Heart right ventricle (tissue), 16 donors: ENCODE measurements at regions not wholly inside any gene's neighbourhood (a gene's known extent, or its start where the extent isn't known, plus 50 kb on each side); places are given as distances from the start of the nearest gene placed in this dataset.
A peak's percentile ranks its signal among the peaks of the same experiment; 100 is the strongest.

Experiments used
- ATAC-seq, 8 donors: fragments of 200-7000 bp; cut with Tn5 transposase; one replicate each; pipeline ENCODE4 v1.9.1; 2020; ENCODE audit warnings: mild to moderate bottlenecking in 8 of 8, moderate library complexity in 8 of 8, moderate number of reproducible peaks in 1 of 8
- DNase-seq, 2 donors: peaks; one replicate each; pipeline ENCODE4 v3.0.0-alpha.2; 2020
- H3K27ac ChIP-seq, 10 donors: fragments of 200-600 bp; sonication (generic) in 2 of 10; one replicate each; pipeline versions ENCODE4 v1.5.0 to v1.8.0; 2020 to 2022; ENCODE audit warnings: mild to moderate bottlenecking in 3 of 10
- H3K27me3 ChIP-seq, 7 donors: fragments of 200-600 bp; one replicate each; pipeline ENCODE4 v1.8.0; 2021 to 2022; ENCODE audit warnings: mild to moderate bottlenecking in 2 of 7
- H3K36me3 ChIP-seq, 9 donors: fragments of 200-600 bp; sonication (generic) in 1 of 9; one replicate each; pipeline versions ENCODE4 v1.5.0 to v1.8.0; 2020 to 2022; ENCODE audit warnings: mild to moderate bottlenecking in 2 of 9
- H3K4me1 ChIP-seq, 9 donors: fragments of 200-600 bp; sonication (generic) in 1 of 9; one replicate each; pipeline versions ENCODE4 v1.5.0 to v1.8.0; 2020 to 2022; ENCODE audit warnings: mild to moderate bottlenecking in 4 of 9
- H3K4me3 ChIP-seq, 10 donors: fragments of 200-600 bp; sonication (generic) in 2 of 10; one replicate each; pipeline versions ENCODE4 v1.5.0 to v1.8.0; 2020 to 2022; ENCODE audit warnings: mild to moderate bottlenecking in 7 of 10, moderate library complexity in 2 of 10
- H3K9me3 ChIP-seq, 11 donors: fragments of 200-600 bp in 10 of 11; sonication (generic) in 2 of 11; one replicate each; pipeline versions ENCODE4 v1.5.0 to v1.8.0; 2013 to 2022; ENCODE audit warnings: mild to moderate bottlenecking in 2 of 11, control low read depth in 1 of 11, moderate library complexity in 1 of 11
- CTCF ChIP-seq, 9 donors: fragments of 200-600 bp; sonication (generic) in 2 of 9; IDR thresholded peaks; one replicate each; pipeline versions ENCODE4 v1.5.0 to v1.8.0; 2021 to 2022; ENCODE audit warnings: antibody characterized with exemption in 9 of 9, mild to moderate bottlenecking in 5 of 9, moderate library complexity in 1 of 9
- WGBS, 2 donors: extraction: QIAGEN DNeasy Blood & Tissue Kit; methylation state at CpG; one replicate each; pipeline ENCODE4 v1.1.7; 2013; ENCODE audit warnings: inconsistent platforms in 1 of 2; 5-methylcytosine and 5-hydroxymethylcytosine counted together
- intact Hi-C, 10 donors: fragments of 100-400 bp; cut with DNase I; formaldehyde crosslinking; loops; one replicate each; pipeline versions ENCODE4 v1.11.1 to v1.14.2; 2022
- donor health status: Arrhythmogenic right ventricular cardiomyopathy.
- donor health status: ischemic (EF 13 %, LVEDD 7.1; RV severe dilation, severe dysfunction).
- donor health status: healthy with polysubstance abuse.
- donor health status: DM: no; HTN: yes; CAD: no.
- donor health status: DM: no; HTN: no; CAD: no.
- donor health status: ischemic (EF 25% LVEDD 6.9; RV normal size, moderate dysfunction).
- donor health status: ischemic (EF 25% LVEDD 5.7; RV mildly dilated, moderate dysfunction).
- donor health status: healthy.
- donor health status: DM: yes; HTN: yes; CAD: no.
- donor health status: Ischemic cardiomyopathy.
- donor health status: ischemic (EF 35%, LVEDD 5.7; RV mildly dilated, moderate dysfunction).
- donor health status: nonischemic (EF 11% LVEDD 7.7; RV severe dilation, severe dysfunction).
- donor health status: DM: yes; HTN: yes; CAD: no.
- donor health status: PGD.
- donor health status: ischemic (EF 29% LVEDD 5.4; RV normal size, mild dysfunction).
- donor health status: nonischemic (EF 23%, LVEDD 6.1; RV moderate dilation, normal function).

GRCh38 chr2:150307258-150307657, 180.2 kb downstream of the RND3 start:
- DNase-seq, result no peak
- H3K4me1 ChIP-seq, result no peaks in the 10 kb centered on the region
- no peak overlapping the region for H3K4me3 ChIP-seq
- H3K27ac ChIP-seq, result no peak overlapping the region
- TF ChIP-seq CTCF (IDR thresholded peaks at IDR 0.05), result no peak
- no peaks in the 10 kb centered on the region for H3K27me3 ChIP-seq
- peaks cover 0 to 33% (median 13%) of the 10 kb centered on the region in 11 donors for H3K9me3 ChIP-seq
- 91 to 95% methylated on average over 1 of the region's 1 CpG for WGBS, 2 donors
- intact Hi-C loops, result no loop called here
- no peaks in the 10 kb centered on the region for H3K36me3 ChIP-seq
- no peak for ATAC-seq

- 83 to 87% methylated on average over 1 of the region's 1 CpG for WGBS, 2 donors
- Histone ChIP-seq H3K9me3 (peaks cover 0 to 50% (median 13%) of the 10 kb centered on the region in 11 donors), H3K4me1 (no peaks in the 10 kb centered on the region), H3K27me3 (no peaks in the 10 kb centered on the region), H3K27ac (no peak overlapping the region), H3K4me3 (no peak overlapping the region), H3K36me3 (no peaks in the 10 kb centered on the region)
- TF ChIP-seq CTCF (IDR thresholded peaks at IDR 0.05), result no peak
- DNase-seq (no peak), ATAC-seq (no peak)
- intact Hi-C loops, result no loop called here
Observed at GRCh38 chr2:150303281-150303680, 184.2 kb downstream of the RND3 start.

GRCh38 chr2:150298571-150299305, 188.7 kb downstream of the RND3 start:
- ATAC-seq (no peak), DNase-seq (no peak)
- WGBS, 2 donors, result 78 to 87% methylated on average over 3 of the region's 3 CpGs
- H3K4me1 ChIP-seq, result peaks cover 0 to 13% (median 5%) of the 10 kb centered on the region in 9 donors
- no peak overlapping the region for H3K27ac ChIP-seq
- H3K27me3 ChIP-seq, result no peaks in the 10 kb centered on the region
- no peak overlapping the region for H3K4me3 ChIP-seq
- H3K9me3 ChIP-seq, result peaks cover 0 to 34% (median 10%) of the 10 kb centered on the region in 11 donors
- H3K36me3 ChIP-seq, result no peaks in the 10 kb centered on the region
- intact Hi-C loops, result no loop called here
- TF ChIP-seq CTCF (IDR thresholded peaks at IDR 0.05), result no peak

- TF ChIP-seq CTCF (IDR thresholded peaks at IDR 0.05), result no peak
- Histone ChIP-seq H3K27me3 (no peaks in the 10 kb centered on the region), H3K4me3 (no peak overlapping the region), H3K36me3 (no peaks in the 10 kb centered on the region), H3K9me3 (peaks cover 0 to 16% (median 0%) of the 10 kb centered on the region in 11 donors), H3K27ac (peak overlapping the region in 4 of 10 donors; percentile 12 to 39 (median 27)), H3K4me1 (peaks cover 0 to 13% (median 5%) of the 10 kb centered on the region in 9 donors)
- ATAC-seq (peak in 7 of 8 donors; percentile 43 to 85 (median 76)), DNase-seq (no peak)
- intact Hi-C loops, result no loop called here
Observed at GRCh38 chr2:150296770-150297546, 190.5 kb downstream of the RND3 start.
